PC-3 (cell line): ENCODE measurements at regions not wholly inside any gene's neighbourhood (a gene's known extent, or its start where the extent isn't known, plus 50 kb on each side); places are given as distances from the start of the nearest gene placed in this dataset.

Experiments used
- ATAC-seq: fragments of 200-7000 bp; cut with Tn5 transposase; 2 replicates; pipeline ENCODE4 v1.9.1; 2020; ENCODE audit warnings: mild to moderate bottlenecking, moderate library complexity
- BruUV-seq: library from RNA; stranded (reverse); fragments of 400-500 nt; replicated peaks from 2 replicates; lab custom pipeline; 2021; lab: Mats Ljungman, UMichigan
- CTCF ChIA-PET: fragments of 300-600 bp; sonication (Branson Sonifier 250); formaldehyde crosslinking; loops from one replicate; lab custom pipeline; 2022; ENCODE audit warnings: antibody characterized with exemption; lab: Charles Lee
- POLR2A ChIA-PET: fragments of 300-600 bp; sonication (Branson Sonifier 250); formaldehyde crosslinking; loops from one replicate; lab custom pipeline; 2022; ENCODE audit warnings: antibody characterized with exemption; ENCODE audit not compliant: unreplicated experiment; lab: Charles Lee
- DNase-seq: peaks from one replicate; pipeline ENCODE4 v3.0.0-alpha.2; 2015
- H2AFZ ChIP-seq: fragments of 300-600 bp; sonication (generic); 2 replicates; pipeline ENCODE4 v1.6.0; 2016; ENCODE audit warnings: antibody characterized with exemption, low read length
- H3F3A ChIP-seq: fragments of 300-600 bp; sonication (generic); one replicate; pipeline ENCODE4 v1.6.0; 2017; ENCODE audit warnings: antibody characterized with exemption, low read length, control low read depth, mild to moderate bottlenecking; ENCODE audit not compliant: unreplicated experiment
- H3K27ac ChIP-seq: fragments of 300-600 bp; sonication (generic); 2 replicates; pipeline ENCODE4 v1.5.1; 2016; ENCODE audit warnings: mild to moderate bottlenecking, low read length
- H3K27me3 ChIP-seq: fragments of 300-600 bp; sonication (generic); 2 replicates; pipeline ENCODE4 v1.6.1; 2016; ENCODE audit warnings: low read length, mixed read lengths
- H3K36me3 ChIP-seq: fragments of 300-600 bp; sonication (generic); 2 replicates; pipeline ENCODE4 v1.6.1; 2016; ENCODE audit warnings: low read depth, mixed run types, low read length, mixed read lengths
- H3K4me1 ChIP-seq: fragments of 300-600 bp; sonication (generic); 2 replicates; pipeline ENCODE4 v1.5.1; 2016; ENCODE audit warnings: low read length; ENCODE audit not compliant: insufficient read depth
- H3K4me2 ChIP-seq: fragments of 300-600 bp; sonication (generic); 2 replicates; pipeline ENCODE4 v1.6.0; 2016; ENCODE audit warnings: low read length
- H3K4me3 ChIP-seq: fragments of 300-600 bp; sonication (generic); 2 replicates; pipeline ENCODE4 v1.5.1; 2016; ENCODE audit warnings: mild to moderate bottlenecking, low read length, mixed read lengths
- H3K79me2 ChIP-seq: fragments of 300-600 bp; sonication (generic); 2 replicates; pipeline ENCODE4 v1.6.1; 2017; ENCODE audit warnings: low read length, mixed read lengths
- H3K9ac ChIP-seq: fragments of 300-600 bp; sonication (generic); 2 replicates; pipeline ENCODE4 v1.6.0; 2016; ENCODE audit warnings: mild to moderate bottlenecking, low read length
- H3K9me2 ChIP-seq: fragments of 300-600 bp; sonication (generic); replicated peaks from 2 replicates; pipeline ENCODE4 v1.6.1; 2016; ENCODE audit warnings: mixed run types, low read length, mixed read lengths
- H3K9me3 ChIP-seq: fragments of 300-600 bp; sonication (generic); 2 replicates; pipeline ENCODE4 v1.6.1; 2016; ENCODE audit warnings: low read length, mixed read lengths
- H4K20me1 ChIP-seq: fragments of 300-600 bp; sonication (generic); 2 replicates; pipeline ENCODE4 v1.6.1; 2016; ENCODE audit warnings: low read length, mixed read lengths
- CTCF ChIP-seq: fragments of 300-600 bp; sonication (generic); conservative IDR thresholded peaks from 2 replicates; pipeline ENCODE4 v1.5.1; 2017; ENCODE audit warnings: antibody characterized with exemption, low read depth, mild to moderate bottlenecking, low read length
- EZH2 ChIP-seq: fragments of 300-600 bp; sonication (generic); IDR thresholded peaks from one replicate; pipeline ENCODE4 v1.6.1; 2017; ENCODE audit warnings: antibody characterized with exemption, mild to moderate bottlenecking, low read length; ENCODE audit not compliant: unreplicated experiment
- EZH2phosphoT487 ChIP-seq: fragments of 300-600 bp; sonication (generic); IDR thresholded peaks from 2 replicates; pipeline ENCODE4 v1.6.1; 2018; ENCODE audit warnings: mild to moderate bottlenecking, antibody characterized with exemption, low read length, borderline replicate concordance
- intact Hi-C: fragments of 100-400 bp; cut with micrococcal nuclease; formaldehyde crosslinking; loops from 2 replicates; pipeline ENCODE4 v1.9.0; 2023

- Histone ChIP-seq H3K9me2 (no peaks in the 10 kb centered on the region), H3K79me2 (no peaks in the 10 kb centered on the region), H2AFZ (no peak overlapping the region), H3K4me3 (no peak overlapping the region), H3K27ac (no peak overlapping the region), H3K9ac (no peak overlapping the region), H3K4me1 (no peaks in the 10 kb centered on the region; the same call in 1 of the 2 replicates), H4K20me1 (no peaks in the 10 kb centered on the region), H3K9me3 (no peaks in the 10 kb centered on the region), H3K4me2 (no peak overlapping the region), H3K36me3 (no peaks in the 10 kb centered on the region), H3K27me3 (peaks cover 24% of the 10 kb centered on the region), H3F3A (no peaks in the 10 kb centered on the region)
- ChIA-PET CTCF (interaction anchor here (0.5 kb wide), 1 partner anchor 45 kb away, joined by 4 read pairs; no protein-coding TSS in a partner anchor), POLR2A (no interaction called here)
- intact Hi-C loops = no loop called here
- DNase-seq (peak; percentile 31), ATAC-seq (no peak)
- BruUV-seq = no TSS peak
- no peak for TF ChIP-seq EZH2phosphoT487
These were observed 85.2 kb downstream of the BUD13 start for GRCh38 chr11:116687458-116688201.

GRCh38 chr11:116686866-116687265 is 85.9 kb downstream of the BUD13 start:
- intact Hi-C loops = no loop called here
- TF ChIP-seq EZH2 (no peak), EZH2phosphoT487 (no peak), CTCF (no peak)
- Histone ChIP-seq H3K4me2 (no peak overlapping the region), H3K79me2 (no peaks in the 10 kb centered on the region), H3K9me2 (no peaks in the 10 kb centered on the region), H3K4me3 (no peak overlapping the region), H3K36me3 (no peaks in the 10 kb centered on the region), H3K9ac (no peak overlapping the region), H4K20me1 (no peaks in the 10 kb centered on the region), H3F3A (no peaks in the 10 kb centered on the region), H3K4me1 (no peaks in the 10 kb centered on the region; the same call in 1 of the 2 replicates), H3K27ac (no peak overlapping the region), H3K9me3 (no peaks in the 10 kb centered on the region), H2AFZ (no peak overlapping the region), H3K27me3 (peaks cover 24% of the 10 kb centered on the region)
- no peak for ATAC-seq
- BruUV-seq = no TSS peak
- CTCF ChIA-PET = no interaction called here
- DNase-seq = no peak
- POLR2A ChIA-PET = no interaction called here

GRCh38 chr11:116683982-116684381 is 88.8 kb downstream of the BUD13 start:
- intact Hi-C loops = no loop called here
- no peak for TF ChIP-seq CTCF
- TF ChIP-seq EZH2 = no peak
- TF ChIP-seq EZH2phosphoT487 = no peak
- Histone ChIP-seq H4K20me1 (no peaks in the 10 kb centered on the region), H3K4me3 (no peak overlapping the region), H3K9me3 (no peaks in the 10 kb centered on the region), H2AFZ (no peak overlapping the region), H3F3A (no peaks in the 10 kb centered on the region), H3K4me2 (no peak overlapping the region), H3K36me3 (no peaks in the 10 kb centered on the region), H3K79me2 (no peaks in the 10 kb centered on the region), H3K27me3 (peaks cover 32% of the 10 kb centered on the region), H3K9ac (no peak overlapping the region), H3K9me2 (no peaks in the 10 kb centered on the region), H3K27ac (no peak overlapping the region), H3K4me1 (no peaks in the 10 kb centered on the region; the same call in 1 of the 2 replicates)
- ATAC-seq (no peak), DNase-seq (no peak)
- ChIA-PET POLR2A (no interaction called here), CTCF (no interaction called here)
- BruUV-seq = no TSS peak
